K562 (cell line): ENCODE measurements at regions not wholly inside any gene's neighbourhood (a gene's known extent, or its start where the extent isn't known, plus 50 kb on each side); places are given as distances from the start of the nearest gene placed in this dataset.

ENCODE experiments used
- FOXK2 ChIP-seq, 2 experiments: fragments of 450-650 bp; IDR thresholded peaks in 1 of 2; conservative IDR thresholded peaks in 1 of 2; 2 replicates each; pipeline ENCODE4 v1.6.1; 2016; ENCODE audit warnings: low read depth in 2 of 2, mild to moderate bottlenecking in 1 of 2
- RAD21 ChIP-seq, 2 experiments: fragments of 250-450 bp in 1 of 2; fragments of 450-650 bp in 1 of 2; sonication (Bioruptor Pico) in 1 of 2; formaldehyde crosslinking in 1 of 2; IDR thresholded peaks in 1 of 2; conservative IDR thresholded peaks in 1 of 2; 2 replicates each; pipeline versions ENCODE4 v1.4.0 to v1.8.0; 2020 to 2022; ENCODE audit warnings: mild to moderate bottlenecking in 2 of 2, moderate library complexity in 1 of 2
- RBFOX2 ChIP-seq: fragments of 200-400 bp; formaldehyde crosslinking; IDR thresholded peaks from 2 replicates; pipeline ENCODE4 v1.6.1; 2017; ENCODE audit warnings: low read depth, mild to moderate bottlenecking, low read length, moderate library complexity
- RBM14 ChIP-seq: fragments of 200-400 bp; formaldehyde crosslinking; IDR thresholded peaks from 2 replicates; pipeline ENCODE4 v1.6.1; 2018; ENCODE audit warnings: low read depth, mild to moderate bottlenecking, low read length, moderate library complexity, borderline replicate concordance; ENCODE audit not compliant: insufficient read depth
- RCOR1 ChIP-seq, 2 experiments: IDR thresholded peaks; 2 replicates each; pipeline ENCODE4 v1.6.1; 2012; ENCODE audit warnings: low read depth in 2 of 2, low read length in 2 of 2, borderline replicate concordance in 1 of 2, improper control_type of control experiment in 1 of 2
- REST ChIP-seq, 2 experiments: fragments of 450-650 bp; formaldehyde crosslinking in 1 of 2; IDR thresholded peaks; 2 replicates each; pipeline versions ENCODE4 v1.4.0 to v1.6.1; 2014 to 2020; ENCODE audit warnings: mild to moderate bottlenecking in 2 of 2, borderline replicate concordance in 1 of 2, low read depth in 1 of 2
- RNF2 ChIP-seq: sonication (generic); IDR thresholded peaks from 2 replicates; pipeline ENCODE4 v1.6.1; 2016
- SIN3B ChIP-seq: fragments of 450-650 bp; IDR thresholded peaks from 2 replicates; pipeline ENCODE4 v1.6.1; 2017; ENCODE audit warnings: low read depth, mild to moderate bottlenecking, moderate library complexity
- XRCC3 ChIP-seq: fragments of 450-650 bp; IDR thresholded peaks from 2 replicates; pipeline ENCODE4 v1.6.1; 2017; ENCODE audit warnings: mild to moderate bottlenecking, moderate library complexity

DNA sequence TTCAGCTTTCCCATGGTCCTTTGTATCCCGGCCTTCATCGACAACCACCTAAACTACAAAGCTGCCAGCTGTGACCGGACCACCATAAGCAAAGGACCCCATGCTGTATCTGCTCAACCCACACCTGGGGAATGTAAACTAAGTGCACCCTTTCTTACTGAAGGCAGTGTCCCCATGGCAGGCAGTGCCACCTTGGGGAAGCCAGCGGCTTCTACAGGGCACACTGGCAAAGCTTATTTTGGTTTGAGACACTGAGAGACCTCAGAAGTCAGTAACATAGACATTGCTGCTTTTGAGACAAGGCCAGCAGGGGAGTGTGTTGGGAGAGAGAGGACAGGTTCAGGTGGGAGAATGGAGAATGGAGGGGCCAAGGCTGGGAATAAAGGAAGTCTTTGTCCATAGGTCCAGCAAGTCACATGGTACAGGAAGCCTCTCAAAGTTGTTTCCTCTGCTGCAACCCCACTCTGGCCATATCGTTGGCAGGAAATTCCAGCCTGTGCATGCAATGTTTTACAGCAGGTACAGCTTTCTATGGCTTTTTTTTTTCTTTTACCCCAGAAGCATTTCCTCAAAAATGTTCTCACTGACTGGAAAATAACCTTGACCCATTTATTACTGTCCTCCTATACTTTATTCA, 85.9 kb upstream of the NPVF start:
- no peak for TF ChIP-seq XRCC3
- no peak for TF ChIP-seq REST (IDR thresholded peaks at IDR 0.05; ENCODE audit: borderline replicate concordance)
- TF ChIP-seq REST (CRISPR knock-in tag; IDR thresholded peaks at IDR 0.05; ENCODE audit: low read depth): no peak
- no peak for TF ChIP-seq RNF2
- no peak for TF ChIP-seq SIN3B
- TF ChIP-seq RCOR1 (IDR thresholded peaks at IDR 0.05; ENCODE audit: borderline replicate concordance in 1 of 2, low read depth in 2 of 2, low read length in 2 of 2): no peak
- no peak for TF ChIP-seq RBFOX2
- TF ChIP-seq FOXK2 (conservative IDR thresholded peaks at IDR 0.05 in 1 of 2, IDR thresholded peaks at IDR 0.05 in 1 of 2; ENCODE audit: low read depth in 2 of 2): no peak
- TF ChIP-seq RBM14: no peak
- no peak for TF ChIP-seq RAD21 (CRISPR knock-in tag; conservative IDR thresholded peaks at IDR 0.05 in 1 of 2, IDR thresholded peaks at IDR 0.05 in 1 of 2)
